ENCODE measurements at regions not wholly inside any gene's neighbourhood (a gene's known extent, or its start where the extent isn't known, plus 50 kb on each side); places are given as distances from the start of the nearest gene placed in this dataset.

DNA sequence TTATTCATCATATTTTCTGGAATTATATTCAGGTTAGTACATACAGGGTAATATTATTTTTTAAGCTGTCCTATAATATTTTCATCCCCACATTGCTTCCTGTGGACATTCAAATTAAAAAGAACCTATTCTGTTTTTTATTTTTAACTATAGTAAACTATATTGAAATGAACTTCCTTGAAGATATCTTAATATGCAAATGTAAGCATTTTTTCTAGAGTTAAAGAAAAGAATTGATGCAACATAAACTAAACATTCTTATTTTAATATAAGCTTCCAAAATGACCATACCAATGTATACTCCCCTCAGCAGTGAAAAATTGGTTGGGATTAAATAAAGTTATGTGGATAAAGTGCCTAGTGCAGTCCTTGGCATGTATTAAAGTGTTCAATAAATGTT lies 416.6 kb downstream of the KIF2B start:
- TF ChIP-seq, protein P1, sequence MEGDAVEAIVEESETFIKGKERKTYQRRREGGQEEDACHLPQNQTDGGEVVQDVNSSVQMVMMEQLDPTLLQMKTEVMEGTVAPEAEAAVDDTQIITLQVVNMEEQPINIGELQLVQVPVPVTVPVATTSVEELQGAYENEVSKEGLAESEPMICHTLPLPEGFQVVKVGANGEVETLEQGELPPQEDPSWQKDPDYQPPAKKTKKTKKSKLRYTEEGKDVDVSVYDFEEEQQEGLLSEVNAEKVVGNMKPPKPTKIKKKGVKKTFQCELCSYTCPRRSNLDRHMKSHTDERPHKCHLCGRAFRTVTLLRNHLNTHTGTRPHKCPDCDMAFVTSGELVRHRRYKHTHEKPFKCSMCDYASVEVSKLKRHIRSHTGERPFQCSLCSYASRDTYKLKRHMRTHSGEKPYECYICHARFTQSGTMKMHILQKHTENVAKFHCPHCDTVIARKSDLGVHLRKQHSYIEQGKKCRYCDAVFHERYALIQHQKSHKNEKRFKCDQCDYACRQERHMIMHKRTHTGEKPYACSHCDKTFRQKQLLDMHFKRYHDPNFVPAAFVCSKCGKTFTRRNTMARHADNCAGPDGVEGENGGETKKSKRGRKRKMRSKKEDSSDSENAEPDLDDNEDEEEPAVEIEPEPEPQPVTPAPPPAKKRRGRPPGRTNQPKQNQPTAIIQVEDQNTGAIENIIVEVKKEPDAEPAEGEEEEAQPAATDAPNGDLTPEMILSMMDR (IDR thresholded peaks at IDR 0.05 in 2 of 3, conservative IDR thresholded peaks at IDR 0.05 in 1 of 3; ENCODE audit: borderline replicate concordance in 1 of 3, insufficient read depth in 1 of 3, low read depth in 2 of 3, low read length in 2 of 3): no peak
- no peak for TF ChIP-seq POLR2A (IDR thresholded peaks at IDR 0.05; ENCODE audit: borderline replicate concordance, extremely low read depth, insufficient read depth, insufficient read length)
- no peak for TF ChIP-seq TCF7L2 (IDR thresholded peaks at IDR 0.05; ENCODE audit: borderline replicate concordance, extremely low read depth, insufficient read depth, insufficient read length)
- no peak for TF ChIP-seq RAD21 (IDR thresholded peaks at IDR 0.05; ENCODE audit: low read depth)
- no peak for TF ChIP-seq ZFX (IDR thresholded peaks at IDR 0.05)
- no peak for TF ChIP-seq SIN3A (IDR thresholded peaks at IDR 0.05; ENCODE audit: low read depth)
